Astrocyte (in vitro differentiated cells and primary cell): ENCODE measurements at regions not wholly inside any gene's neighbourhood (a gene's known extent, or its start where the extent isn't known, plus 50 kb on each side); places are given as distances from the start of the nearest gene placed in this dataset.

ENCODE experiments used
- DNase-seq: peaks from one replicate; pipeline ENCODE4 v3.0.0-alpha.2; 2010; ENCODE audit warnings: low read depth
- FAIRE-seq: peaks from 2 replicates; lab custom pipeline; 2011; peaks lifted over from hg19 to GRCh38; lab: Jason Lieb, UNC
- H2AFZ ChIP-seq: 2 replicates; pipeline ENCODE4 v1.6.0; 2012; ENCODE audit warnings: low read depth, low read length, inconsistent platforms
- H3K27ac ChIP-seq: 2 replicates; pipeline ENCODE4 v1.5.1; 2011; ENCODE audit warnings: low read depth, low read length, inconsistent platforms
- H3K27me3 ChIP-seq: 2 replicates; pipeline ENCODE4 v1.6.0; 2011; ENCODE audit warnings: low read length, inconsistent platforms; ENCODE audit not compliant: insufficient read depth
- H3K36me3 ChIP-seq: 2 replicates; pipeline ENCODE4 v1.5.1; 2011; ENCODE audit warnings: low read length, inconsistent platforms; ENCODE audit not compliant: insufficient read depth
- H3K4me1 ChIP-seq: 2 replicates; pipeline ENCODE4 v1.5.1; 2011; ENCODE audit warnings: low read length, inconsistent platforms; ENCODE audit not compliant: insufficient read depth
- H3K4me2 ChIP-seq: 2 replicates; pipeline ENCODE4 v1.6.0; 2012; ENCODE audit warnings: low read length, inconsistent platforms
- H3K4me3 ChIP-seq: 2 replicates; pipeline ENCODE4 v1.5.1; 2011; ENCODE audit warnings: low read depth, mild to moderate bottlenecking, low read length, inconsistent platforms; ENCODE audit not compliant: insufficient read depth
- H3K79me2 ChIP-seq: 2 replicates; pipeline ENCODE4 v1.6.0; 2012; ENCODE audit warnings: mild to moderate bottlenecking, low read length, inconsistent platforms; ENCODE audit not compliant: insufficient read depth
- H3K9ac ChIP-seq: 2 replicates; pipeline ENCODE4 v1.6.0; 2012; ENCODE audit warnings: mild to moderate bottlenecking, low read length, inconsistent platforms
- H3K9me3 ChIP-seq: 2 replicates; pipeline ENCODE4 v1.5.1; 2012; ENCODE audit warnings: low read depth, mild to moderate bottlenecking, low read length, inconsistent platforms; ENCODE audit not compliant: insufficient read depth
- H4K20me1 ChIP-seq: 2 replicates; pipeline ENCODE4 v1.6.0; 2012; ENCODE audit warnings: low read length, inconsistent platforms; ENCODE audit not compliant: insufficient read depth
- H3K27ac Mint-ChIP-seq: one replicate; pipeline ENCODE4 v1.8.0; 2021; ENCODE audit warnings: mild to moderate bottlenecking, mixed read lengths; ENCODE audit not compliant: unreplicated experiment
- H3K27me3 Mint-ChIP-seq: one replicate; pipeline ENCODE4 v1.8.0; 2021; ENCODE audit warnings: low read depth, mixed read lengths; ENCODE audit not compliant: unreplicated experiment
- H3K36me3 Mint-ChIP-seq: one replicate; pipeline ENCODE4 v1.8.0; 2021; ENCODE audit warnings: low read depth, mixed read lengths; ENCODE audit not compliant: unreplicated experiment
- H3K4me1 Mint-ChIP-seq: one replicate; pipeline ENCODE4 v1.8.0; 2021; ENCODE audit warnings: low read depth, mixed read lengths; ENCODE audit not compliant: unreplicated experiment
- H3K4me3 Mint-ChIP-seq: one replicate; pipeline ENCODE4 v1.8.0; 2021; ENCODE audit warnings: mild to moderate bottlenecking, moderate library complexity, mixed read lengths; ENCODE audit not compliant: unreplicated experiment
- H3K9me3 Mint-ChIP-seq: one replicate; pipeline ENCODE4 v1.8.0; 2021; ENCODE audit warnings: mild to moderate bottlenecking, mixed read lengths; ENCODE audit not compliant: unreplicated experiment
- CTCF ChIP-seq: IDR thresholded peaks from 2 replicates; pipeline ENCODE4 v1.5.1; 2011; ENCODE audit warnings: low read depth, mild to moderate bottlenecking, inconsistent platforms, low read length, moderate library complexity; ENCODE audit not compliant: insufficient read depth
- EZH2 ChIP-seq: IDR thresholded peaks from 2 replicates; pipeline ENCODE4 v1.6.1; 2012; ENCODE audit warnings: mild to moderate bottlenecking, low read length, inconsistent platforms; ENCODE audit not compliant: insufficient read depth

GRCh38 chr9:79862921-79863890 lies 291.4 kb downstream of the TLE4 start:
- Histone ChIP-seq H2AFZ (no peak overlapping the region), H3K9me3 (no peaks in the 10 kb centered on the region), H3K9ac (no peak overlapping the region), H3K4me1 (no peaks in the 10 kb centered on the region), H3K27me3 (no peaks in the 10 kb centered on the region), H3K36me3 (no peaks in the 10 kb centered on the region), H3K4me2 (no peak overlapping the region), H3K4me3 (no peak overlapping the region), H4K20me1 (no peaks in the 10 kb centered on the region), H3K79me2 (no peaks in the 10 kb centered on the region), H3K27ac (no peak overlapping the region)
- TF ChIP-seq CTCF = no peak
- no peak for TF ChIP-seq EZH2
- Mint-ChIP-seq H3K36me3 (no peaks in the 10 kb centered on the region), H3K9me3 (peaks cover 8% of the 10 kb centered on the region), H3K4me1 (no peaks in the 10 kb centered on the region), H3K4me3 (no peak overlapping the region), H3K27me3 (peaks cover 8% of the 10 kb centered on the region), H3K27ac (no peak overlapping the region)
- DNase-seq = no peak
- no peak for FAIRE-seq

GRCh38 chr9:79858508-79858907 lies 286.7 kb downstream of the TLE4 start:
- no peaks in the 10 kb centered on the region for H3K27me3 Mint-ChIP-seq
- FAIRE-seq (no peak), DNase-seq (no peak)
- H3K9me3 Mint-ChIP-seq = no peaks in the 10 kb centered on the region
- no peaks in the 10 kb centered on the region for H3K9me3 ChIP-seq
- H2AFZ ChIP-seq = no peak overlapping the region
- H3K27ac Mint-ChIP-seq = no peak overlapping the region
- H3K79me2 ChIP-seq = no peaks in the 10 kb centered on the region
- no peak for TF ChIP-seq EZH2
- no peak for TF ChIP-seq CTCF
- no peaks in the 10 kb centered on the region for H4K20me1 ChIP-seq
- H3K4me3 Mint-ChIP-seq = no peak overlapping the region
- H3K4me1 Mint-ChIP-seq = no peaks in the 10 kb centered on the region
- no peak overlapping the region for H3K9ac ChIP-seq
- no peaks in the 10 kb centered on the region for H3K4me1 ChIP-seq
- no peaks in the 10 kb centered on the region for H3K36me3 ChIP-seq
- H3K4me2 ChIP-seq = no peak overlapping the region
- H3K27me3 ChIP-seq = no peaks in the 10 kb centered on the region
- H3K27ac ChIP-seq = no peak overlapping the region
- H3K4me3 ChIP-seq = no peak overlapping the region
- no peaks in the 10 kb centered on the region for H3K36me3 Mint-ChIP-seq

- Histone ChIP-seq H3K27ac (no peak overlapping the region), H3K4me1 (no peaks in the 10 kb centered on the region), H3K9ac (no peak overlapping the region), H4K20me1 (no peaks in the 10 kb centered on the region), H3K4me3 (no peak overlapping the region), H3K79me2 (no peaks in the 10 kb centered on the region), H2AFZ (no peak overlapping the region), H3K27me3 (no peaks in the 10 kb centered on the region), H3K36me3 (no peaks in the 10 kb centered on the region), H3K4me2 (no peak overlapping the region), H3K9me3 (no peaks in the 10 kb centered on the region)
- H3K4me3 Mint-ChIP-seq = no peak overlapping the region
- H3K36me3 Mint-ChIP-seq = no peaks in the 10 kb centered on the region
- no peaks in the 10 kb centered on the region for H3K27me3 Mint-ChIP-seq
- no peaks in the 10 kb centered on the region for H3K9me3 Mint-ChIP-seq
- H3K27ac Mint-ChIP-seq = no peak overlapping the region
- no peaks in the 10 kb centered on the region for H3K4me1 Mint-ChIP-seq
- DNase-seq (no peak), FAIRE-seq (no peak)
- TF ChIP-seq EZH2 = no peak
- TF ChIP-seq CTCF = no peak
Observed at GRCh38 chr9:79857188-79857587, 285.4 kb downstream of the TLE4 start.
